Colonic mucosa (tissue), 4 donors: ENCODE measurements at regions not wholly inside any gene's neighbourhood (a gene's known extent, or its start where the extent isn't known, plus 50 kb on each side); places are given as distances from the start of the nearest gene placed in this dataset.

Source experiments
- DNase-seq: peaks from one replicate; pipeline ENCODE4 v3.0.0-alpha.2; 2020
- H3K27ac ChIP-seq: fragments of 200-600 bp; one replicate; pipeline ENCODE4 v1.8.0; 2021
- H3K27me3 ChIP-seq: fragments of 200-600 bp; one replicate; pipeline ENCODE4 v1.8.0; 2021
- H3K36me3 ChIP-seq: fragments of 200-600 bp; one replicate; pipeline ENCODE4 v1.8.0; 2021
- H3K4me1 ChIP-seq: fragments of 200-600 bp; one replicate; pipeline ENCODE4 v1.8.0; 2021; ENCODE audit warnings: mild to moderate bottlenecking
- H3K4me3 ChIP-seq: fragments of 200-600 bp; one replicate; pipeline ENCODE4 v1.8.0; 2021
- H3K9ac ChIP-seq, 2 donors: one replicate each; pipeline ENCODE4 v1.7.0; 2013; ENCODE audit warnings: control low read depth in 2 of 2, low read depth in 2 of 2, low read length in 2 of 2
- H3K9me3 ChIP-seq: fragments of 200-600 bp; one replicate; pipeline ENCODE4 v1.8.0; 2021
- intact Hi-C: fragments of 100-400 bp; cut with DNase I; formaldehyde crosslinking; loops from one replicate; pipeline ENCODE4 v1.14.1; 2022
- TF ChIP-seq, protein P1 (sequence below): fragments of 200-600 bp; IDR thresholded peaks from one replicate; pipeline ENCODE4 v1.8.0; 2022; ENCODE audit warnings: antibody characterized with exemption, mild to moderate bottlenecking
- donor health status: healthy.
- donor health status: DM: no; HTN: no; CAD: no.
- donor health status: DM: no; HTN: no; CAD: no.

DNA sequence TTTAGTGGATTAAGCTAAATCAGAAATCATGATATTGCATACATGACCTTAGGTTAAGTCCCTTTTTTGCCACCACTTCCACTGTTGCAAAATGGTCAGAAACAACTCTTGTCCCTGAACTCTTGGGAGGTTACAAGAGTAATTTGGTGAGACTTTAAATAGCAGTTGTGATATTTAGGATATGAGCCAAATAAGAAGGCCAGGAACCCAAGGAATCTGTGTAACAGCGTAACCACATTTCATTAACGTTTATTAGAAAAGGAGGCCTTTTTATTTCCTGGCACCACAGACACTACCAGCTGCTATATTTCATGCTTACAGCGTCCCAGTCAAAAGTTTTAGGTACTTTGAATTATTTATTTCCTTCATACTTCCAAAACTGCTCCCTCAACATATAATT is 268.0 kb downstream of the GPD2 start:
- no peaks in the 10 kb centered on the region for H3K36me3 ChIP-seq
- no peaks in the 10 kb centered on the region for H3K27me3 ChIP-seq
- no peaks in the 10 kb centered on the region for H3K9me3 ChIP-seq
- intact Hi-C loops, result no loop called here
- TF ChIP-seq, protein P1, sequence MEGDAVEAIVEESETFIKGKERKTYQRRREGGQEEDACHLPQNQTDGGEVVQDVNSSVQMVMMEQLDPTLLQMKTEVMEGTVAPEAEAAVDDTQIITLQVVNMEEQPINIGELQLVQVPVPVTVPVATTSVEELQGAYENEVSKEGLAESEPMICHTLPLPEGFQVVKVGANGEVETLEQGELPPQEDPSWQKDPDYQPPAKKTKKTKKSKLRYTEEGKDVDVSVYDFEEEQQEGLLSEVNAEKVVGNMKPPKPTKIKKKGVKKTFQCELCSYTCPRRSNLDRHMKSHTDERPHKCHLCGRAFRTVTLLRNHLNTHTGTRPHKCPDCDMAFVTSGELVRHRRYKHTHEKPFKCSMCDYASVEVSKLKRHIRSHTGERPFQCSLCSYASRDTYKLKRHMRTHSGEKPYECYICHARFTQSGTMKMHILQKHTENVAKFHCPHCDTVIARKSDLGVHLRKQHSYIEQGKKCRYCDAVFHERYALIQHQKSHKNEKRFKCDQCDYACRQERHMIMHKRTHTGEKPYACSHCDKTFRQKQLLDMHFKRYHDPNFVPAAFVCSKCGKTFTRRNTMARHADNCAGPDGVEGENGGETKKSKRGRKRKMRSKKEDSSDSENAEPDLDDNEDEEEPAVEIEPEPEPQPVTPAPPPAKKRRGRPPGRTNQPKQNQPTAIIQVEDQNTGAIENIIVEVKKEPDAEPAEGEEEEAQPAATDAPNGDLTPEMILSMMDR, result no peak
- no peak for DNase-seq
- H3K9ac ChIP-seq, result no peak overlapping the region
- no peak overlapping the region for H3K27ac ChIP-seq
- no peaks in the 10 kb centered on the region for H3K4me1 ChIP-seq
- no peak overlapping the region for H3K4me3 ChIP-seq

- H3K36me3 ChIP-seq, result no peaks in the 10 kb centered on the region
- no peak overlapping the region for H3K9ac ChIP-seq
- no peak overlapping the region for H3K4me3 ChIP-seq
- intact Hi-C loops, result no loop called here
- no peaks in the 10 kb centered on the region for H3K9me3 ChIP-seq
- no peak for DNase-seq
- H3K27ac ChIP-seq, result no peak overlapping the region
- H3K27me3 ChIP-seq, result no peaks in the 10 kb centered on the region
- H3K4me1 ChIP-seq, result no peaks in the 10 kb centered on the region
- TF ChIP-seq, protein P1, result no peak
These were observed 268.4 kb downstream of the GPD2 start for GRCh38 chr2:156704617-156705016.

DNA sequence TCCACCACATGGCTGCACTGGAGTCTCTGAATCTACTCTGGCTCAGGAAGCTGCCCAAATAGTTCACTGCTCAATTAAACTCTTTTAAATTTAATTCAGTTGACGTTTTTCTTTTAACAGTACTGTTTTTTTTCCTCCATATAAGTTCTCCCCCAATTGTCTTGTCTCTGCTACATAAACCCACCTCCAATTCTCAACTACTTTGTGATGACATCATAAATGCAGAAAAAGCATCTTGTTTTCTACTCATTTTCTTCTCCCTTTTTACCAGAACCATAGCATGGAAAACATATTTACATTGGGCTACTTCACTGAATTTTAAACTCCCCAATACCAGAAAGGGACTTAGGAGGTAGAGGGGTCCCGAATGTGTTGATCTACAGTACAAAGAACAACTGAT is 270.4 kb downstream of the GPD2 start:
- H3K4me1 ChIP-seq, result no peaks in the 10 kb centered on the region
- no peaks in the 10 kb centered on the region for H3K27me3 ChIP-seq
- TF ChIP-seq, protein P1, result no peak
- no peak overlapping the region for H3K27ac ChIP-seq
- DNase-seq, result no peak
- no peak overlapping the region for H3K4me3 ChIP-seq
- no peak overlapping the region for H3K9ac ChIP-seq
- intact Hi-C loops, result no loop called here
- no peaks in the 10 kb centered on the region for H3K9me3 ChIP-seq
- no peaks in the 10 kb centered on the region for H3K36me3 ChIP-seq

- Histone ChIP-seq H3K9ac (no peak overlapping the region), H3K4me3 (no peak overlapping the region), H3K27me3 (no peaks in the 10 kb centered on the region), H3K4me1 (no peaks in the 10 kb centered on the region), H3K36me3 (no peaks in the 10 kb centered on the region), H3K27ac (no peak overlapping the region), H3K9me3 (no peaks in the 10 kb centered on the region)
- intact Hi-C loops, result no loop called here
- TF ChIP-seq, protein P1, result no peak
- DNase-seq, result no peak
These were observed 271.9 kb downstream of the GPD2 start for GRCh38 chr2:156708051-156708450.

GRCh38 chr2:156709091-156709490 is 272.9 kb downstream of the GPD2 start:
- DNase-seq, result no peak
- no peak overlapping the region for H3K4me3 ChIP-seq
- TF ChIP-seq, protein P1, result no peak
- intact Hi-C loops, result no loop called here
- H3K9ac ChIP-seq, result no peak overlapping the region
- H3K9me3 ChIP-seq, result no peaks in the 10 kb centered on the region
- H3K4me1 ChIP-seq, result no peaks in the 10 kb centered on the region
- H3K27ac ChIP-seq, result no peak overlapping the region
- H3K27me3 ChIP-seq, result no peaks in the 10 kb centered on the region
- no peaks in the 10 kb centered on the region for H3K36me3 ChIP-seq

DNA sequence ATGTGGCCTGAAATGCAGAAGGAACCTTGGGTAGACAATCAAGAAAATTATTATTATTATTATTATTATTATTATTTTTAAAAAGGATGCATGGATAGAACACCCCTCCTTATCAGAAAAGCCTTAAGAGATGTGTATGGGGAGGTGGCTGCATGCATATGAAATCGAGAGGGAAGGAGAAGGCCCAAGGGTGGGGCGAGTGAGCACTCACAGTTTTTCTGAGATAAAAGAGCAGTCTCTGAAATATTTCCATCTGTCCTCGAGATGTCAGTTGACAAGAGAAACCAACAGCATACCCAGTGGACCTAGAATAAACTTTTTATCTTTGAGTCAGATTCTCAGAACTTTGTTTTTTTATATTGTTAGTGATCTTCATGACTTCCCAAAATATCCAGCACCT is 282.9 kb downstream of the GPD2 start:
- H3K4me3 ChIP-seq, result no peak overlapping the region
- H3K27me3 ChIP-seq, result no peaks in the 10 kb centered on the region
- no peak overlapping the region for H3K9ac ChIP-seq
- no peaks in the 10 kb centered on the region for H3K4me1 ChIP-seq
- TF ChIP-seq, protein P1, result no peak
- intact Hi-C loops, result no loop called here
- H3K27ac ChIP-seq, result no peak overlapping the region
- DNase-seq, result no peak
- H3K36me3 ChIP-seq, result no peaks in the 10 kb centered on the region
- no peaks in the 10 kb centered on the region for H3K9me3 ChIP-seq
